ENCODE measurements at regions not wholly inside any gene's neighbourhood (a gene's known extent, or its start where the extent isn't known, plus 50 kb on each side); places are given as distances from the start of the nearest gene placed in this dataset.

DNA sequence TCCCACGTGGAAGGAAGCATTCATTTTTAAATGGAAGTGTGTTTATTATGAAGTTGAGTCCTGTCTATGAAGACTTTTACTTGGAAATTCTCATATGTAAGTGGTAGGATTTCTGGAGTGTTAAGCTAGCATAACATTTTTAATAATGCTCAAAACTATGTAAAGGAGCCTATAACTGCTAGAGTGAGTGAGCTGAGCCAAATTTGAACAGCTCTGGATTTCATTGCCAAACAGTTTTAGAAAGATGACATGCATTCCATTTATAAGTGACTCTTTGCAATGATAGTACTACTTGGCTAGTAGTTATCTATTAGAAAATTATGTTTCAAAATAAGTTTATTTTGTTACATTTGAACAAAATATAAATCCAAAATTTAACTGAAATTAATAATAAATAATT, 721.2 kb downstream of the LUZP2 start (continued):
- TF ChIP-seq PRRX2 (CRISPR knock-in tag; IDR thresholded peaks at IDR 0.05) (no peak), SP1 (CRISPR knock-in tag; conservative IDR thresholded peaks at IDR 0.05) (no peak), CTCF (IDR thresholded peaks at IDR 0.05) (no peak), ELF4 (CRISPR knock-in tag; IDR thresholded peaks at IDR 0.05; ENCODE audit: low read depth) (no peak), MXD4 (CRISPR knock-in tag; IDR thresholded peaks at IDR 0.05; ENCODE audit: borderline replicate concordance) (no peak), EMX1 (CRISPR knock-in tag; IDR thresholded peaks at IDR 0.05) (no peak), RORB (CRISPR knock-in tag; IDR thresholded peaks at IDR 0.05) (no peak), ZNF317 (CRISPR knock-in tag; IDR thresholded peaks at IDR 0.05; ENCODE audit: borderline replicate concordance, low read depth) (no peak), TEAD1 (CRISPR knock-in tag; IDR thresholded peaks at IDR 0.05) (no peak), NR1H2 (CRISPR knock-in tag; IDR thresholded peaks at IDR 0.05) (no peak)
- TF ChIP-seq, protein P1, sequence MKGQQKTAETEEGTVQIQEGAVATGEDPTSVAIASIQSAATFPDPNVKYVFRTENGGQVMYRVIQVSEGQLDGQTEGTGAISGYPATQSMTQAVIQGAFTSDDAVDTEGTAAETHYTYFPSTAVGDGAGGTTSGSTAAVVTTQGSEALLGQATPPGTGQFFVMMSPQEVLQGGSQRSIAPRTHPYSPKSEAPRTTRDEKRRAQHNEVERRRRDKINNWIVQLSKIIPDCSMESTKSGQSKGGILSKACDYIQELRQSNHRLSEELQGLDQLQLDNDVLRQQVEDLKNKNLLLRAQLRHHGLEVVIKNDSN (CRISPR knock-in tag; IDR thresholded peaks at IDR 0.05), result no peak
- TF ChIP-seq, protein P2, sequence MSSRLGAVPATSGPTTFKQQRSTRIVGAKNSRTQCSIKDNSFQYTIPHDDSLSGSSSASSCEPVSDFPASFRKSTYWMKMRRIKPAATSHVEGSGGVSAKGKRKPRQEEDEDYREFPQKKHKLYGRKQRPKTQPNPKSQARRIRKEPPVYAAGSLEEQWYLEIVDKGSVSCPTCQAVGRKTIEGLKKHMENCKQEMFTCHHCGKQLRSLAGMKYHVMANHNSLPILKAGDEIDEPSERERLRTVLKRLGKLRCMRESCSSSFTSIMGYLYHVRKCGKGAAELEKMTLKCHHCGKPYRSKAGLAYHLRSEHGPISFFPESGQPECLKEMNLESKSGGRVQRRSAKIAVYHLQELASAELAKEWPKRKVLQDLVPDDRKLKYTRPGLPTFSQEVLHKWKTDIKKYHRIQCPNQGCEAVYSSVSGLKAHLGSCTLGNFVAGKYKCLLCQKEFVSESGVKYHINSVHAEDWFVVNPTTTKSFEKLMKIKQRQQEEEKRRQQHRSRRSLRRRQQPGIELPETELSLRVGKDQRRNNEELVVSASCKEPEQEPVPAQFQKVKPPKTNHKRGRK (CRISPR knock-in tag; IDR thresholded peaks at IDR 0.05; ENCODE audit: borderline replicate concordance), result no peak

GRCh38 chr11:25225078-25225477, 728.2 kb downstream of the LUZP2 start:
- no peak for DNase-seq (ENCODE audit: low spot score)
- no peak overlapping the region for H3K4me3 Mint-ChIP-seq
- TF ChIP-seq ERG (CRISPR knock-in tag; IDR thresholded peaks at IDR 0.05) (no peak), ATF6 (CRISPR knock-in tag; IDR thresholded peaks at IDR 0.05) (no peak), ZBTB21 (CRISPR knock-in tag; IDR thresholded peaks at IDR 0.05; ENCODE audit: borderline replicate concordance) (no peak), GTF2I (CRISPR knock-in tag; conservative IDR thresholded peaks at IDR 0.05) (no peak), EMX1 (CRISPR knock-in tag; IDR thresholded peaks at IDR 0.05) (no peak), HMGA2 (CRISPR knock-in tag; IDR thresholded peaks at IDR 0.05) (no peak), SP1 (CRISPR knock-in tag; conservative IDR thresholded peaks at IDR 0.05) (no peak), ZNF425 (CRISPR knock-in tag; conservative IDR thresholded peaks at IDR 0.05) (no peak), SMAD4 (CRISPR knock-in tag; IDR thresholded peaks at IDR 0.05) (no peak), TEAD4 (CRISPR knock-in tag; IDR thresholded peaks at IDR 0.05) (no peak)
- TF ChIP-seq, protein P2 (CRISPR knock-in tag; IDR thresholded peaks at IDR 0.05; ENCODE audit: borderline replicate concordance), result no peak
- TF ChIP-seq, protein P3, sequence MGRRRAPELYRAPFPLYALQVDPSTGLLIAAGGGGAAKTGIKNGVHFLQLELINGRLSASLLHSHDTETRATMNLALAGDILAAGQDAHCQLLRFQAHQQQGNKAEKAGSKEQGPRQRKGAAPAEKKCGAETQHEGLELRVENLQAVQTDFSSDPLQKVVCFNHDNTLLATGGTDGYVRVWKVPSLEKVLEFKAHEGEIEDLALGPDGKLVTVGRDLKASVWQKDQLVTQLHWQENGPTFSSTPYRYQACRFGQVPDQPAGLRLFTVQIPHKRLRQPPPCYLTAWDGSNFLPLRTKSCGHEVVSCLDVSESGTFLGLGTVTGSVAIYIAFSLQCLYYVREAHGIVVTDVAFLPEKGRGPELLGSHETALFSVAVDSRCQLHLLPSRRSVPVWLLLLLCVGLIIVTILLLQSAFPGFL (CRISPR knock-in tag; IDR thresholded peaks at IDR 0.05; ENCODE audit: borderline replicate concordance), result no peak
- ChIA-PET POLR2A (no interaction called here), CTCF (no interaction called here)
- H3K27me3 Mint-ChIP-seq (ENCODE audit: low read depth), result no peaks in the 10 kb centered on the region
- no peak overlapping the region for H3K27ac Mint-ChIP-seq
- ATAC-seq, result no peak
- no peaks in the 10 kb centered on the region for H3K36me3 Mint-ChIP-seq
- H3K4me1 Mint-ChIP-seq, result no peaks in the 10 kb centered on the region
- H3K9me3 Mint-ChIP-seq, result peaks cover 24% of the 10 kb centered on the region
